ENCODE measurements at regions not wholly inside any gene's neighbourhood (a gene's known extent, or its start where the extent isn't known, plus 50 kb on each side); places are given as distances from the start of the nearest gene placed in this dataset.

- H3K4me1 Mint-ChIP-seq (ENCODE audit: low read depth), result peaks cover 8% of the 10 kb centered on the region
- no peak overlapping the region for H3K27ac Mint-ChIP-seq (ENCODE audit: unreplicated experiment)
- H3K9me3 Mint-ChIP-seq (ENCODE audit: low read depth), result no peaks in the 10 kb centered on the region
- no peak for TF ChIP-seq CTCF (IDR thresholded peaks at IDR 0.05)
- H3K36me3 Mint-ChIP-seq (ENCODE audit: low read depth), result no peaks in the 10 kb centered on the region
- no peak for DNase-seq (ENCODE audit: low spot score)
- no peak overlapping the region for H3K4me3 Mint-ChIP-seq (ENCODE audit: unreplicated experiment)
- H3K27me3 Mint-ChIP-seq (ENCODE audit: low read depth), result peaks cover 9% of the 10 kb centered on the region
Measured at GRCh38 chr6:37559501-37559900, 59.8 kb upstream of the CCDC167 start.

- Mint-ChIP-seq H3K4me3 (ENCODE audit: unreplicated experiment) (no peak overlapping the region), H3K36me3 (ENCODE audit: low read depth) (no peaks in the 10 kb centered on the region), H3K4me1 (ENCODE audit: low read depth) (peaks cover 12% of the 10 kb centered on the region), H3K9me3 (ENCODE audit: low read depth) (no peaks in the 10 kb centered on the region), H3K27me3 (ENCODE audit: low read depth) (peaks cover 6% of the 10 kb centered on the region), H3K27ac (ENCODE audit: unreplicated experiment) (no peak overlapping the region)
- DNase-seq (ENCODE audit: low spot score), result no peak
- TF ChIP-seq CTCF (IDR thresholded peaks at IDR 0.05), result no peak
Measured at GRCh38 chr6:37559050-37559449, 59.4 kb upstream of the CCDC167 start.

- DNase-seq (ENCODE audit: low spot score), result no peak
- H3K4me3 Mint-ChIP-seq (ENCODE audit: unreplicated experiment), result no peak overlapping the region
- H3K4me1 Mint-ChIP-seq (ENCODE audit: low read depth), result peaks cover 16% of the 10 kb centered on the region
- no peaks in the 10 kb centered on the region for H3K9me3 Mint-ChIP-seq (ENCODE audit: low read depth)
- no peak overlapping the region for H3K27ac Mint-ChIP-seq (ENCODE audit: unreplicated experiment)
- peaks cover 6% of the 10 kb centered on the region for H3K27me3 Mint-ChIP-seq (ENCODE audit: low read depth)
- H3K36me3 Mint-ChIP-seq (ENCODE audit: low read depth), result no peaks in the 10 kb centered on the region
- no peak for TF ChIP-seq CTCF (IDR thresholded peaks at IDR 0.05)
Measured at GRCh38 chr6:37558646-37559045, 59.0 kb upstream of the CCDC167 start.

GRCh38 chr6:37558168-37558567 is 58.5 kb upstream of the CCDC167 start:
- Mint-ChIP-seq H3K9me3 (ENCODE audit: low read depth) (no peaks in the 10 kb centered on the region), H3K4me1 (ENCODE audit: low read depth) (peaks cover 21% of the 10 kb centered on the region), H3K4me3 (ENCODE audit: unreplicated experiment) (no peak overlapping the region), H3K27me3 (ENCODE audit: low read depth) (peaks cover 6% of the 10 kb centered on the region), H3K27ac (ENCODE audit: unreplicated experiment) (no peak overlapping the region), H3K36me3 (ENCODE audit: low read depth) (no peaks in the 10 kb centered on the region)
- TF ChIP-seq CTCF (IDR thresholded peaks at IDR 0.05), result no peak
- no peak for DNase-seq (ENCODE audit: low spot score)

GRCh38 chr6:37557645-37558114 is 58.0 kb upstream of the CCDC167 start:
- Mint-ChIP-seq H3K36me3 (ENCODE audit: low read depth) (no peaks in the 10 kb centered on the region), H3K9me3 (ENCODE audit: low read depth) (no peaks in the 10 kb centered on the region), H3K4me3 (ENCODE audit: unreplicated experiment) (no peak overlapping the region)

More at GRCh38 chr6:37557645-37558114, 58.0 kb upstream of the CCDC167 start:
- DNase-seq (ENCODE audit: low spot score), result no peak
- TF ChIP-seq CTCF (IDR thresholded peaks at IDR 0.05), result no peak
- H3K27ac Mint-ChIP-seq (ENCODE audit: unreplicated experiment), result no peak overlapping the region
- peaks cover 23% of the 10 kb centered on the region for H3K4me1 Mint-ChIP-seq (ENCODE audit: low read depth)
- peaks cover 6% of the 10 kb centered on the region for H3K27me3 Mint-ChIP-seq (ENCODE audit: low read depth)
